ENCODE measurements at regions not wholly inside any gene's neighbourhood (a gene's known extent, or its start where the extent isn't known, plus 50 kb on each side); places are given as distances from the start of the nearest gene placed in this dataset.

- Histone ChIP-seq H3K79me2 (ENCODE audit: insufficient read depth, low read length) (no peaks in the 10 kb centered on the region), H3K27ac (ENCODE audit: low read depth in 1 of 2, low read length in 2 of 2) (no peak overlapping the region), H3K4me1 (ENCODE audit: control insufficient read depth in 1 of 2, insufficient read depth in 2 of 2, low read length in 2 of 2) (no peaks in the 10 kb centered on the region), H3K9me3 (replicated peaks in 1 of 2; ENCODE audit: control insufficient read depth in 1 of 2, insufficient read depth in 1 of 2, low read length in 2 of 2) (no peaks in the 10 kb centered on the region), H3K27me3 (ENCODE audit: control insufficient read depth in 2 of 2, insufficient read depth in 2 of 2, low read length in 2 of 2) (no peaks in the 10 kb centered on the region), H3K4me2 (replicated peaks; ENCODE audit: extremely low read depth, low read length, poor library complexity, severe bottlenecking) (no peak overlapping the region), H2AFZ (ENCODE audit: insufficient read depth, low read depth, low read length, poor library complexity, severe bottlenecking) (no peak overlapping the region), H3K4me3 (replicated peaks in 1 of 3; ENCODE audit: low read depth in 2 of 3, low read length in 3 of 3) (no peak overlapping the region), H3K36me3 (replicated peaks in 1 of 2; ENCODE audit: control insufficient read depth in 1 of 2, insufficient read depth in 2 of 2, low read length in 2 of 2) (no peaks in the 10 kb centered on the region), H4K20me1 (ENCODE audit: insufficient read depth, low read length) (no peaks in the 10 kb centered on the region), H3K9ac (ENCODE audit: insufficient read depth, low read length, poor library complexity, severe bottlenecking) (no peak overlapping the region)
- peaks cover 0 to 3% (median 0%) of the 10 kb centered on the region in 7 donors for H3K9me3 Mint-ChIP-seq
- TF ChIP-seq, protein P1, sequence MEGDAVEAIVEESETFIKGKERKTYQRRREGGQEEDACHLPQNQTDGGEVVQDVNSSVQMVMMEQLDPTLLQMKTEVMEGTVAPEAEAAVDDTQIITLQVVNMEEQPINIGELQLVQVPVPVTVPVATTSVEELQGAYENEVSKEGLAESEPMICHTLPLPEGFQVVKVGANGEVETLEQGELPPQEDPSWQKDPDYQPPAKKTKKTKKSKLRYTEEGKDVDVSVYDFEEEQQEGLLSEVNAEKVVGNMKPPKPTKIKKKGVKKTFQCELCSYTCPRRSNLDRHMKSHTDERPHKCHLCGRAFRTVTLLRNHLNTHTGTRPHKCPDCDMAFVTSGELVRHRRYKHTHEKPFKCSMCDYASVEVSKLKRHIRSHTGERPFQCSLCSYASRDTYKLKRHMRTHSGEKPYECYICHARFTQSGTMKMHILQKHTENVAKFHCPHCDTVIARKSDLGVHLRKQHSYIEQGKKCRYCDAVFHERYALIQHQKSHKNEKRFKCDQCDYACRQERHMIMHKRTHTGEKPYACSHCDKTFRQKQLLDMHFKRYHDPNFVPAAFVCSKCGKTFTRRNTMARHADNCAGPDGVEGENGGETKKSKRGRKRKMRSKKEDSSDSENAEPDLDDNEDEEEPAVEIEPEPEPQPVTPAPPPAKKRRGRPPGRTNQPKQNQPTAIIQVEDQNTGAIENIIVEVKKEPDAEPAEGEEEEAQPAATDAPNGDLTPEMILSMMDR (IDR thresholded peaks at IDR 0.05), result no peak
- H3K36me3 Mint-ChIP-seq, result no peaks in the 10 kb centered on the region
- no peak overlapping the region for H3K4me3 Mint-ChIP-seq
- no peaks in the 10 kb centered on the region for H3K27me3 Mint-ChIP-seq (ENCODE audit: low read depth in 3 of 3)
- H3K27ac Mint-ChIP-seq, result no peak overlapping the region
- intact Hi-C loops (cut with micrococcal nuclease), result no loop called here
- H3K4me1 Mint-ChIP-seq, result no peaks in the 10 kb centered on the region
- DNase-seq, result no peak
Observed at GRCh38 chr21:22657781-22658180, 1659.6 kb downstream of the NCAM2 start.

GRCh38 chr21:22670148-22670547 is 1671.9 kb downstream of the NCAM2 start:
- Histone ChIP-seq H3K27ac (ENCODE audit: low read depth in 1 of 2, low read length in 2 of 2) (no peak overlapping the region), H3K4me3 (replicated peaks in 1 of 3; ENCODE audit: low read depth in 2 of 3, low read length in 3 of 3) (no peak overlapping the region), H3K9me3 (replicated peaks in 1 of 2; ENCODE audit: control insufficient read depth in 1 of 2, insufficient read depth in 1 of 2, low read length in 2 of 2) (peaks cover 13 to 21% of the 10 kb centered on the region in 2 donors), H3K9ac (ENCODE audit: insufficient read depth, low read length, poor library complexity, severe bottlenecking) (no peak overlapping the region), H3K27me3 (ENCODE audit: control insufficient read depth in 2 of 2, insufficient read depth in 2 of 2, low read length in 2 of 2) (no peaks in the 10 kb centered on the region), H3K4me1 (ENCODE audit: control insufficient read depth in 1 of 2, insufficient read depth in 2 of 2, low read length in 2 of 2) (no peaks in the 10 kb centered on the region), H3K79me2 (ENCODE audit: insufficient read depth, low read length) (no peaks in the 10 kb centered on the region), H2AFZ (ENCODE audit: insufficient read depth, low read depth, low read length, poor library complexity, severe bottlenecking) (no peak overlapping the region), H3K36me3 (replicated peaks in 1 of 2; ENCODE audit: control insufficient read depth in 1 of 2, insufficient read depth in 2 of 2, low read length in 2 of 2) (no peaks in the 10 kb centered on the region), H4K20me1 (ENCODE audit: insufficient read depth, low read length) (no peaks in the 10 kb centered on the region), H3K4me2 (replicated peaks; ENCODE audit: extremely low read depth, low read length, poor library complexity, severe bottlenecking) (no peak overlapping the region)
- no peak overlapping the region for H3K27ac Mint-ChIP-seq
- 100% methylated on average over 1 of the region's 1 CpG for WGBS (ENCODE audit: insufficient coverage)
- H3K27me3 Mint-ChIP-seq (ENCODE audit: low read depth in 3 of 3), result peaks cover 0 to 2% (median 0%) of the 10 kb centered on the region in 3 donors
- TF ChIP-seq, protein P1 (IDR thresholded peaks at IDR 0.05), result no peak
- no peak for DNase-seq
- H3K9me3 Mint-ChIP-seq, result peaks cover 2 to 23% (median 16%) of the 10 kb centered on the region in 7 donors
- no peak overlapping the region for H3K4me3 Mint-ChIP-seq
- no peaks in the 10 kb centered on the region for H3K36me3 Mint-ChIP-seq
- intact Hi-C loops (cut with micrococcal nuclease), result no loop called here
- no peaks in the 10 kb centered on the region for H3K4me1 Mint-ChIP-seq
